H7 (cell line): ENCODE measurements at regions not wholly inside any gene's neighbourhood (a gene's known extent, or its start where the extent isn't known, plus 50 kb on each side); places are given as distances from the start of the nearest gene placed in this dataset.

Source experiments
- DNase-seq: peaks from one replicate; pipeline ENCODE4 v3.0.0; 2012
- H3K27me3 ChIP-seq: 2 replicates; pipeline ENCODE4 v1.6.0; 2011; ENCODE audit warnings: mild to moderate bottlenecking, low read length; ENCODE audit not compliant: control insufficient read depth, insufficient read depth
- H3K36me3 ChIP-seq: replicated peaks from 2 replicates; pipeline ENCODE4 v1.5.1; 2011; ENCODE audit warnings: low read length; ENCODE audit not compliant: control insufficient read depth, insufficient read depth
- H3K4me3 ChIP-seq: 2 replicates; pipeline ENCODE4 v1.5.1; 2011; ENCODE audit warnings: low read depth, mild to moderate bottlenecking, control low read depth, low read length, moderate library complexity; ENCODE audit not compliant: insufficient read depth

- H3K27me3 ChIP-seq, result no peaks in the 10 kb centered on the region
- DNase-seq, result peak; percentile 46
- no peaks in the 10 kb centered on the region for H3K36me3 ChIP-seq
- H3K4me3 ChIP-seq, result no peak overlapping the region
These were observed 60.0 kb upstream of the NKX1-1 start for GRCh38 chr4:1466034-1466862.

- Histone ChIP-seq H3K36me3 (no peaks in the 10 kb centered on the region), H3K4me3 (no peak overlapping the region), H3K27me3 (peaks cover under 1% of the 10 kb centered on the region; the same call in 1 of the 2 replicates)
- peak; percentile 53 for DNase-seq
These were observed 59.2 kb upstream of the NKX1-1 start for GRCh38 chr4:1465173-1466033.

GRCh38 chr4:1464581-1465171 is 58.4 kb upstream of the NKX1-1 start:
- peak; percentile 58 for DNase-seq
- Histone ChIP-seq H3K27me3 (peaks cover 5% of the 10 kb centered on the region), H3K36me3 (no peaks in the 10 kb centered on the region), H3K4me3 (no peak overlapping the region)

GRCh38 chr4:1463927-1464540 is 57.8 kb upstream of the NKX1-1 start:
- DNase-seq, result peak; percentile 52
- Histone ChIP-seq H3K36me3 (no peaks in the 10 kb centered on the region), H3K27me3 (peaks cover 5% of the 10 kb centered on the region), H3K4me3 (no peak overlapping the region)

- no peaks in the 10 kb centered on the region for H3K36me3 ChIP-seq
- H3K27me3 ChIP-seq, result peaks cover 10% of the 10 kb centered on the region
- no peak overlapping the region for H3K4me3 ChIP-seq
- DNase-seq, result peak; percentile 67
These were observed 57.1 kb upstream of the NKX1-1 start for GRCh38 chr4:1463088-1463926.

- H3K27me3 ChIP-seq, result peaks cover 13% of the 10 kb centered on the region
These were observed 56.5 kb upstream of the NKX1-1 start for GRCh38 chr4:1462768-1463075.

GRCh38 chr4:1462009-1462767 is 55.9 kb upstream of the NKX1-1 start:
- peak; percentile 83 for DNase-seq
- Histone ChIP-seq H3K27me3 (peaks cover 13% of the 10 kb centered on the region), H3K36me3 (no peaks in the 10 kb centered on the region), H3K4me3 (no peak overlapping the region)

More at GRCh38 chr4:1462768-1463075, 56.5 kb upstream of the NKX1-1 start:
- no peak overlapping the region for H3K4me3 ChIP-seq
- H3K36me3 ChIP-seq, result no peaks in the 10 kb centered on the region
- DNase-seq, result no peak

- peak; percentile 56 for DNase-seq
- no peak overlapping the region for H3K4me3 ChIP-seq
- peaks cover 13% of the 10 kb centered on the region for H3K27me3 ChIP-seq
- H3K36me3 ChIP-seq, result no peaks in the 10 kb centered on the region
These were observed 55.0 kb upstream of the NKX1-1 start for GRCh38 chr4:1460967-1461868.

- Histone ChIP-seq H3K36me3 (no peaks in the 10 kb centered on the region), H3K4me3 (no peak overlapping the region), H3K27me3 (peaks cover 13% of the 10 kb centered on the region)
- peak; percentile 75 for DNase-seq
These were observed 53.7 kb upstream of the NKX1-1 start for GRCh38 chr4:1459722-1460511.

GRCh38 chr4:1459081-1459721 is 53.0 kb upstream of the NKX1-1 start:
- DNase-seq, result peak; percentile 77
- Histone ChIP-seq H3K36me3 (no peaks in the 10 kb centered on the region), H3K27me3 (peaks cover 13% of the 10 kb centered on the region)

GRCh38 chr4:1458581-1458980 is 52.3 kb upstream of the NKX1-1 start:
- H3K4me3 ChIP-seq, result no peak overlapping the region
- peak; percentile 36 for DNase-seq
- no peaks in the 10 kb centered on the region for H3K36me3 ChIP-seq
- peaks cover 13% of the 10 kb centered on the region for H3K27me3 ChIP-seq

More at GRCh38 chr4:1459081-1459721, 53.0 kb upstream of the NKX1-1 start:
- no peak overlapping the region for H3K4me3 ChIP-seq
